NCI-H82 (cell line): ENCODE measurements at regions not wholly inside any gene's neighbourhood (a gene's known extent, or its start where the extent isn't known, plus 50 kb on each side); places are given as distances from the start of the nearest gene placed in this dataset.
"Not testable (repeated sequence)": the region's sequence is repeated elsewhere in the genome, so short reads cannot be mapped to it uniquely, and the experiment has no call there.

Experiments
- DNase-seq: peaks from one replicate; lab custom pipeline; 2025; lab: John Stamatoyannopoulos, UW

GRCh38 chrX:27404366-27404765 is 58.8 kb downstream of the PPP4R3C start:
- DNase-seq, result no peak

DNA sequence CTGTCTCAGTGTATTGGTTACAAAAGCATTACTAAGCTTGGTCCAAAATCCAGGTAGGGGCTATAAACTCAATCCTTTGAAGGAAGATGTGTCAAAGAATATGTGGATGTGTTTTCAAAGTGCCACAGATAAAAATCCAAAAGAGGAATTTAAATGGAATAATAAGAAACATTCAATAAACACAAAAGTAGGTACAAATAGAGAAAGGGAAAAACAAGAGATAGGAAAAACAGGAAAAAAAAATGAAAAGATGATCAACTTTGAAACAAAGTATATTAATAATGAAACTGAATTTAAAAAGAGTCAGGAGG is 64.0 kb downstream of the PPP4R3C start:
- no peak for DNase-seq

GRCh38 chrX:27391623-27392022 is 71.5 kb downstream of the PPP4R3C start:
- DNase-seq, result no peak

DNA sequence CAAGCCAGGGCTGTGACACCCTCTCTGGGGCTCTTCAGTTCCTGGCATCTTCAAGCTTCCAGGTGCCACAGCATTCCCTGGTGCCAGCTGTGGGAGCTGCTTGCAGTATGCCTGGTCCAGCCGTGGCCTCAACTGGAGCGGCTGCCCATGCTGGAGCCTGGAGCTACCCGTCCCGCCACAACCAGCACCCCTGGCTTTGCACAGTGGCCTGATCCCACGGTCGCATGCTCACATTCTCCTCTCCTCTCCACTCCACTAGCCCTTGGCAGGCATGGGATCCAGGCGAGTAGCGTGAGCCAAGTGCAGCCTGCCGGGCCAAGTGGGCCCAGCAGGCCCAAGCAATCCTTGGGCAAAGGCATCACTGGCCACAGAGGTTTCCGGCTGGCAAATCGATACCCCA is 81.7 kb downstream of the PPP4R3C start:
- DNase-seq, result no peak

DNA sequence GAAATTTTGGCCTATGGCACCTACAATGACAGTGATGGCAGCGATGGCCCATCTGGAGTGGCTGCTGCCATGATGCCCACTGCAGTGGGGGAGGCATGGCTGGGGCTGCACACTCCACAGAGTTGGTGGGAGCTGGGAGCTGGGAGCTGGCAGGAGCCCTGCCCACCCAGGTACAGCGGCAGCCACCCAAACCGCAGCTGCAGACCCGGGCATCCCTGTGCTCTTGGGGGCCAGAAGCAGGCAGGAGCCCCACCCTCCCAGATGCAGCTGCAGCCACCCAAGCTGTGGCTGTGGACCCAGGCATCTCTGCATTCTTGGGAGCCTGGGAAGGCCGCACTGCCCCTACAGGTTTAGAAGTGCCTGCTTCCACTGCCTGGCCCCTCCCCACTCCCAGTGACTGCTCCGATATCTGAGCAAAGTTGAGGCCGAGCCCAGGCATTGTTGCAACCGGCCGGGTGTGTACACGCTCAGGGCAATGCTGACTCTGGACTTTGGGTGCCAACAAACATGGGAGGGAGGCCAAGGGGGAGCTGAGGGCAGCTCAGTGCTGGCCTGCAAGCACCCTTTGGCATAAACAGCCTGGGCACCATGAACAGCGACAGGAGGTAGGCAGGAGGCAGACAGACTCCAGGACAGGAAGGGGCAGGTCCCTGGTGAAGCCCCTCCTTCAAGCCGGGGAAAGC is 82.8 kb downstream of the PPP4R3C start:
- DNase-seq, result no peak

- no peak for DNase-seq
Measured at GRCh38 chrX:27354021-27354420, 109.1 kb downstream of the PPP4R3C start.

DNA sequence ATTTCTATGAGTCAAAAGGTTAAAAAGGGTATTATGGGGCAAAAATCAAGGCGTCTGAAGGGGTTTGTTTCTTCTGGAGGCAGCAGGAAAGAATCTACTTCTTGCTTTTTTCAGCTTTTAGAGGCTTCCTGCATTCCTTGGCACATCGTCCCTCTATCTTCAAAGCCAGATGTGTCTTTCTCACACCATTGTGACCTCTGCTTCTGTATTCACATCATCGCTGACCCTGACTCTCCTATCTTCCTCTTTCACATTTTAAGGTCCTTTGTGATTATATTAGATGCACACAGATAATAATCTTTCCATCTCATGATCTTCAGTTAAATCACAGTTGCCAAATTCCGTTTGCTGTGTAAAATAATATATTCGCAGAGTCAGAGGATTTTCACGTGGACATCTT is 112.7 kb downstream of the PPP4R3C start:
- DNase-seq, result no peak

- peak; percentile 64 for DNase-seq
Measured at GRCh38 chrX:27336466-27337091, 126.6 kb downstream of the PPP4R3C start.

DNA sequence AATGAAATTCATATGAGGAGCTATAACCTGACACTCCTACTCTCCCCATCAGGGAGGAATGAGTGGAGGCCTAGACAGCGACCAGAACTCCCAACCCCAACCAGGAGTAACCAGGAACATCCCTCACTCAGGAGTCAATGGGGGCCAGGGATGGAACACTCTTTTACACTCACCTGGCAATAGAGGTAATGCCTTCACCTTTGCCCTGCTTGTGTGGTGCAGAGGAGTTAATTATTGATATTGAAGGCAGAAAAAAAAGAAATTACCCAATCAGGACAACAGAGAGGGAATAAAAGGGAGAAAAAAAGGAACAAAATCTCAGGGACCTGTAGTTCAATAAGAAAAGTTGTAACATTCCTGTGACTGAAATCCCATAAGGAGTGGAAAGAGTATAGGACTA is 141.5 kb downstream of the PPP4R3C start:
- DNase-seq, result no peak

DNA sequence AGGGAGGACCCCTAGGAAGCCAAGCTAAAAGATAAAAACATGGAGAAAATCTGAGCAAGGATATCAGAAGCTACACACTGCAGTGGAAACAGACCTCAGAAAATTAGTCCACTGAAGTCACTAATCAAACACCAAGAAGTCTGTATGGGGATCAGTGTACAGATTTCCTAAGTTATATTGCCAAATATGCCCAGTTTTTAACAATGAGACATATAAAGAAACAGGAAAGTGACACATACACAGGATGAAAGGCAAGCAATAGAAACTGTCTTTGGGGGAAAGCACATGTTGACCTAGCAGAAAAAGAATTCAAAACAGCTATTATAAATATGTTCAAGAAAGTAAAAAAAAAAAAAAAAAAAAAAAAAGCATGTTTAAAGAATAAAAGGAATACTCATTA is 153.7 kb downstream of the PPP4R3C start:
- DNase-seq, result no peak

DNA sequence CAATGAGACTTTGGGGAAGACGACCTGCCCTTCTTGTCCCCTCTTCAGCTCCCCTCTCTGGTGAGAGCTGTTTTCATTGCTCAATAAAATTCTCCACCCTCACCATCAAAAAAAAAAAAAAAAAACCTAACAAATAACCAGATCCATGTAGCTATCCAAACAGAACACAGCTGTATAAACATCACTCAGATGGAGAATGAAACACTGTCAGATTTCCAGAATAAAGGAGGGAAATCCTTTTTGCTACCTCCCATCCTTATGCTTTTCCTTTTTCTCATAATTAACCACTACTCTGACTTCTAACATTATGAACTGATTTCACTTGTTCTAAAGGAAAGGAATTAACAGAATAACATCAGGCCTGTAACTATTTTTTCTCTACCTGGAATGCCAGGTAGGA is 155.6 kb downstream of the PPP4R3C start:
- DNase-seq, result no peak

DNA sequence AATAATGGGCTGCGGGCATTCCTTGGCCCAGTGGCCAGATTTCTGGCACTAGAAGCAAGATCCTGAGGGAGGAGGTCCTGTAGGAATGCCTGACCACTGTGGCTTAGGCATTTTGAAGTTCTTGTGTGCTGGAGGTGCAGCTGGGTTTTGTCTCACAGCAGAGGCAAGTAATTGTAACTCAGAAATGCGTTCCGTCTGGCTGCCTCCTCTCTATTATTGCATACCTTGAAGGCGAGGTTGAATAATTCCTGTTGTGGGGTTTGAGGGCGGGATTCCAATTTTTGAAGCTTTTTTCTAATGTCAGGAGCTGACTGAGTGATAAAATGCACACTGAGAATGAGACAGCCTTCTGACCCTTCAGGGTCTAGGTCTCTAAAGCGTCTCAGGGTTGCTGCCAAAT is 170.6 kb downstream of the PPP4R3C start:
- DNase-seq, result not testable (repeated sequence)

GRCh38 chrX:27276751-27277150 is 186.4 kb downstream of the PPP4R3C start:
- no peak for DNase-seq

- DNase-seq, result no peak
Measured at GRCh38 chrX:27254656-27255055, 208.5 kb downstream of the PPP4R3C start.

GRCh38 chrX:27251369-27251768 is 211.8 kb downstream of the PPP4R3C start:
- peak; percentile 2 for DNase-seq

- DNase-seq, result no peak
Measured at GRCh38 chrX:27242581-27242980, 220.6 kb downstream of the PPP4R3C start.

- no peak for DNase-seq
Measured at GRCh38 chrX:27241981-27242380, 221.2 kb downstream of the PPP4R3C start.

GRCh38 chrX:27240042-27240441 is 223.1 kb downstream of the PPP4R3C start:
- DNase-seq, result not testable (repeated sequence)

DNA sequence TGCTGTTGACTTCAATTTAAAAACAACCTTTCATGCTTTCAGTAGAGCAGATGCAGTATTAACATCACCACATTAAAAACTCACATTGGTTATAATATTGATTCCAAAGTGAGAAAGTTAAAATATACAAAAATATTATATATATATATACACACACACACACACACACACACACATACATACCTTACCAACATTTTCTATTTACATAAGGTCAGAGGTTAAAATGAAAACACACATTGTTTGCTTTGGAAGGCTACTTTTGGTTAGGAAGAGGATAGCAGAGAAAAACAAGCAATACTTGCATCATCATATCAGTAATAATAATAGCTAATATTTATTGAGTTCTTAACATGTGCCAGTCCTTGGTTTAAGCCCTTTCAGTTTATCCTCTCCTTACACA is 226.5 kb downstream of the PPP4R3C start:
- DNase-seq, result no peak

DNA sequence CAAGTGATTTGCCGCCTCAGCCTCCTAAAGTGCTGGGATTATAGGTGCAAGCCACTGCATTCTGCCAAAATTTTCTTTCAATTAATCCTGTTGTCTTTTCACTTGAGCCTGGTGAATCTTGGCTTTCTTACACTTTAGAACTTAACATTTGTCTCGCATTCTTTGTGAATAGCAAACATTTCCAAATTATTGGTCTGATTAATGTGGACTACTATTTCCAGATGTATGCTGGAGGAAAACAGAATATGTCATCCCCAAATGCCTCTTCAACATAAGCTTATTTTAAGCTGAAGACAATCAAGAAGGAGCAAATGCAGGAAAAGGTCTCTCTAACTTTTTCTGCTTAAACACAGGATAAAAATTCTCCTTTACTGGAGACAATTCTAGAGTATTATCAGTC is 233.4 kb downstream of the PPP4R3C start:
- no peak for DNase-seq

- DNase-seq, result no peak
Measured at GRCh38 chrX:27222661-27223060, 240.5 kb downstream of the PPP4R3C start.

- DNase-seq, result peak; percentile 71
Measured at GRCh38 chrX:27186671-27187070, 276.5 kb downstream of the PPP4R3C start.

GRCh38 chrX:27163236-27163635 is 299.9 kb downstream of the PPP4R3C start:
- no peak for DNase-seq

DNA sequence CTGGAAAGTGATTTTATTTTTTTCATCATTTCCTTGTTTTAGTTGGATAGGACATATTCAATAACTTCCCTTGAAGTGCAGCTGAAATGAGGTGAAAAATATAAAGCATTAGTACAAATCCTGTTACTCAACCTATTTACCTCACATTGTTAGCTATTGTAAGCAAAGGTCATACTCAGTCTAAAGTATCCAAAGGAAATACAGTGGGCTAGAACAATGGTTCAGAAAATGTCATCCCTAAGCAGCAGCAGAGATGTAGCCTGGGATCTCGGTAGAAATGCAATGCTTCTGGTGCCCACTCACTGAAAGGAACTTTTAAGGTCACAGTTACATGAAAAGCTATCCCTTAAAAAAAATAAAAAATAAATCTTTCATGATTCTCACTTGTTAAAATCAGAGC is 300.6 kb downstream of the PPP4R3C start:
- DNase-seq, result no peak
